Hematopoietic multipotent progenitor cell treated with erythropoietin and hydrocortisone succinate and interleukin-3 and kit ligand, for 6 days (in vitro differentiated cells): ENCODE measurements at regions not wholly inside any gene's neighbourhood (a gene's known extent, or its start where the extent isn't known, plus 50 kb on each side); places are given as distances from the start of the nearest gene placed in this dataset.
A peak's percentile ranks its signal among the peaks of the same experiment; 100 is the strongest.
"Not testable (repeated sequence)": the region's sequence is repeated elsewhere in the genome, so short reads cannot be mapped to it uniquely, and the experiment has no call there.

Source experiments
- DNase-seq: peaks from one replicate; pipeline ENCODE4 v3.0.0-alpha.2; 2015

DNA sequence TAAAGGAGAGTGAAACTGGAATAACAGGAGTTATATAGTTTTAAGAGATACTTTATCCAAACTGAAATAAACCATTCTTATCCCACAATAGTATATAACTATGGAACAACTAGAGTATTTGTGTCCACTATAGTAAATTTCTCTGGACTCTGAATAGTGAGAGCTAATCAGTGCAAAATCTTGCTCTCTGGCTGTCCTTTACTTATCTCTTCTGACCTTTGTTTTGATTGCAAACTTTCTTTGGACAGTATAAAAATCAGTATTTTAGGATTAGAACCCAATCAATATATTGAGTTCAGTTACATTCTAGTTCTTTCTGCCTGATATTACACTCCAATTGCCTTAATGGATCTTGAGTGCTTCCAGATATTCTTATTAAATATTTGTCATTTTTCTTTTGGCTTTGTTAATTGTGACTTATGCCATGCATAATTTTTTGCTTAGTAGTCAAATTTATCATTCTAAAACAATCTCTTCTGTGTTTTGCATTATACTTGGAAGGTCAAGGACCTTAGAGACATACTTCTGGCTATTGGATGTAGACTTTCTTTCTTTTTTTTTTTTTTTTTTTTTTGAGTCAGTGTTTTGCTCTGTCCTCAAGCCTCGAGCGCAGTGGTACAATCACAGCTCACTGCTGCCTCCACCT lies 89.9 kb upstream of the AMN1 start:
- DNase-seq = no peak

DNA sequence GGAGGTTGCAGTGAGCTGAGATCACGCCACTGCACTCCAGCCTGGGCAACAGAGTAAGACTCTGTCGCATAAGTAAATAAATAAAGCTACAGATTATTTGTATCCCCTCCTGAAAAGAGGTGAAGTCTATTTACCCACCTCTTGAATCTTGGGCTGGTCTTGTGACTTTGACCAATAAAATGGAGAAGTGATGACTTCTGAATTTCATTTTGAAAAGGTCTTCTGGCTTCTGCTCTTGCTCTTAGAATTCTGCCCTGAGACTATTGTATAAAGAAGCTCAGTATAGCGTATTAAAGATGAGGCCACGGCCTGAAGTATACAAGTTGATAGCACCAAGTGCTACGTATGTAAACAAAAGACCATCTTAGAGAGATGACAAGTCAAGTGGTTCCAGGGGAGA lies 88.3 kb upstream of the AMN1 start:
- no peak for DNase-seq

DNA sequence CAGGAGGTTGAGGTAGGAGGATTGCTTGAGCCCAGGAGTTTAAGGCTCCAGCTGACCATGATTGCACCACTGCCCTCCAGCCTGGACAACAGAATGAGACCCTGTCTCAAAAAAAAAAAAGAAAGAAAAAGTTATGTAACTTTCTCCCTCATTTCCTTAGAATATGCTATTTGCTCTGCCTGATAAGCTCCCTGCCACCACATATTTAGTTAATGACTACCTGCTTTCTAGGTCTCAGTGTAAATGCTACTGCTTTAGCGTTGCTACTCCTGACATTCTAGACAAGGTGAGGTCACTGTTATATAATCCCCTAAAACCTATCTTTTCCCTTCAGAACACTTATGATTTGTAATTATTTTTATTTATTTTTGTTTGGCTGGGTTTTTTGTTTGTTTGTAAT lies 86.3 kb upstream of the AMN1 start:
- DNase-seq = no peak

DNA sequence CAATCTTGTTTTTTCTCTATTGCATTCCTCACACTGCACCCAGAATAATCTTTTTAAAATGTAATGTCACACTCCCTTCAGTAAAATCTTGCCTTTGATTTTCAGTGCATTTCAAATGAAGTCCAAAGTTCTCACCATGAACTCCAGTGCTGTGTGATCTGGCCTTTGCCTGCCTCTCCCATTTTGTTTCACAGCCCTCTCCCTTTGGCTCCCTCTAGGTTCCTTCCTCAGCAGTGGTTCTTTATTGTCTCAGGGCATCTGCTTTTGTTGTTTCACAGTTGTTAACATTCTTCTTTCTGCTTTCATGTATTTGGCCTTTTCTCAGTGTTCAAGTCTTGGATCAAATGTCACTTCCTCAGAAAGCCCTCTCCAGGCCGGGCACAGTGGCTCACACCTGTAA lies 84.5 kb upstream of the AMN1 start:
- DNase-seq = peak; percentile 29

DNA sequence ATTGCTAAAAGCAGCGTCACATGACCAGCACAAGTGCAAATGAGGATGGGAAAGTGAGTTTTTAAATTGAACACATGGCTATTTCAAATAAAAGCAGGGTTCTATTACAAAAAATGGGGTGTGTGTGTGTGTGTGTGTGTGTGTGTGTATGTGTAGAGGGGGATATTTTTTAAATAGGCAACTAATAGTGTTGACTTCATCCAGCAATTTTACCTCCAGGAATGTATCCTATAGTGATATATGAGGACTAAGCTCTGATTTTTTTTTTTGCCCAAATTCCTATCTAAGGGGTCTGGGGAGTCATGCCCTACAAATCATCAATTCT lies 78.9 kb upstream of the AMN1 start:
- no peak for DNase-seq

DNA sequence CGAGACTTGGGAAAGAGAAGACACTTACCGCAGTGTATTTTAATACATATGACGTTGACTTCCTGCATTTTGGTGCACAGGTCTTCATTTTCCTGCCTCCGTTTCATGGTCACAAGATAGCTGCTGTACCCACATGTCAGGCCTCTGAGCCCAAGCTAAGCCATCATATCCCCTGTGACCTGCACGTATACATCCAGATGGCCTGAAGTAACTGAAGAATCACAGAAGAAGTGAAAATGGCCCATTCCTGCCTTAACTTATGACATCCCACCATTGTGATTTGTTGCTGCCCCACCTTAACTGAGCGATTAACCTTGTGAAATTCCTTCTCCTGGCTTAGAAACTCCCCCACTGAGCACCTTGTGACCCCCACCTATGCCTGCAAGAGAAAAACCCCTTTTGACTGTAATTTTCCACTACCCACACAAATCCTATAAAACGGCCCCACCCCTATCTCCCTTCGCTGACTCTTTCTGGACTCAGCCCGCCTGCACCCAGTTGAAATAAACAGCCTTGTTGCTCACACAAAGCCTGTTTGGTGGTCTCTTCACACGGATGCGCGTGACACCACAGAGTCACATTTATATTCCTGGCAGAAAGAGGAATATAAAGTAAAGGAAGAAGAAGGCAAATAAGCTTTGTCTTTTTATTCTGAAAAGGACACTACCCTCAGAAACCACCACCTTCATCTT lies 78.4 kb upstream of the AMN1 start:
- not testable (repeated sequence) for DNase-seq

DNA sequence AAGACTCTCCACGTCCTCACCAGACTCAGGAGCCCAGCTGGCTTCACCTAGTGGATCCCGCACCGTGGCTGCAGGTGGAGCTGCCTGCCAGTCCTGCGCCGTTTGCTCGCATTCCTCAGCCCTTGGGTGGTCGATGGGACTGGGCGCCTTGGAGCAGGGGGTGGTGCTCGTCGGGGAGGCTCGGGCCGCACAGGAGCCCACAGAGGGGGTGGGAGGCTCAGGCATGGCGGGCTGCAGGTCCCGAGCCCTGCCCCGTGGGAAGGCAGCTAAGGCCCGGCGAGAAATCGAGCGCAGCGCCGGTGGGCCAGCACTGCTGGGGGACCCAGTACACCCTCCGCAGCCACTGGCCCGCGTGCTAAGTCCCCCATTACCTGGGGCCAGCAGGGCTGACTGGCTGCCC lies 76.9 kb upstream of the AMN1 start:
- DNase-seq = not testable (repeated sequence)

DNA sequence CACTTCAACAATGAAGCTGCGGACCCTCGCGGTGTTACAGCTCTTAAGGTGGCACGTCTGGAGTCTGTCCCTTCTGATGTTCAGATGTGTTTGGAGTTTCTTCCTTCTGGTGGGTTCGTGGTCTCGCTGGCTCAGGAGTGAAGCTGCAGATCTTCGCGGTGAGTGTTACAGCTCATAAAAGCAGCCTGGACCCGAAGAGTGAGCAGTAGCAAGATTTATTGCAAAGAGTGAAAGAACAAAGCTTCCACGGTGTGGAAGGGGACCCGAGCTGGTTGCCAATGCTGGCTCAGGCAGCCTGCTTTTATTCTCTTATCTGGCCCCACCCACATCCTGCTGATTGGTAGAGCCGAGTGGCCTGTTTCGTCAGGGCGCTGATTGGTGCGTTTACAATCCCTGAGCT lies 75.9 kb upstream of the AMN1 start:
- not testable (repeated sequence) for DNase-seq

DNA sequence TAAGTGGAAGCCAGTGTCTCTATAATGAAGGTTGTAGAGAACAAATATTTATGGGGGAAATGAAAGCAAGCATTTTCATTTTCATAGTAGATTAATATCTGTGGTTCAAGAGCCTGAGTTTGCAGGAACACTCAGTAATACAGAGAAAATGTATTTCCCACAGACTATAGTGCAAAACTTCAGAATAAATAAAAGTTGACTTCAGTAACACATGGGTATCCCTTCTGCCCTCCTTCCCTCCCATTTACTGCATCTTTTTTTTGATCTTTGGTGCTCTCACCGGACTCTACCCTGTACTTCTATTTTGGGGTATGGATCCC lies 75.3 kb upstream of the AMN1 start:
- DNase-seq = no peak

DNA sequence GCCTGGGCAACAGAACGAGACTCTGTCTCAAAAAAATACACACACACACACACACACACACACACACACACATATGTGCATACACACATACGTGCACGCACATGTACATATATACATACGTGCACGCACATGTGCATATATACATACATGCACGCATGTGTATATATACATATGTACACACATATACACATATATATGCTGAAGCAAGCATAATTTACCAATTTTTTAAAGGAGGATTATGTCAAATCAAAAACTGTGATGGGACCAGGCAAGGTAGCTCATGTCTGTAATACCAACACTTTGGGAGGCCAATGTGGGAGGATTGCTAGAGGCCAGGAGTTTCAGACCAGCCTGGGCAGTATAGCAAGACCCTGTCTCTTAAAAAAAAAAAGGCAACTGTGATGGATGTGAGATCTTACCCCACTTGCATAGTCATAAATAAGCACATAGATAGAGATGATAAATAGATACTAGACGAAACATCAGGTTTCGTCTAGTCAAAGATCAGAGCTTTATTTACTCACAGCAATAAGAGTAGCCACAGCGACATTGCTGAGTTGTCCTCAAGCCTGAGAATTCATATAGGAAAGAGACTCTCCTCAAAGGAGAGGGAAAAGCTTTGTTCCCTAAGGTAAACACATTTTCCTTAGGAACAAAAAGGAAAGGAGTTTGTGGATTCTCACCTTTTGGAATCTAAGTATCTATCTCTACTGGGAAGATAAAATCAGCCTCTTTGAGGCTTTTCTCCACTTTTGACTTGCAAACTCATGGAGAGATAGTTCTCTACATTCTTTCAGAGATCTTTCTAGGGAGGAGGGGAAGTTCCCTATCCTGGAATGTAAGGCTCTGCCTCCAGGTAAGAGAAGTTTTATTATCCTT lies 74.7 kb upstream of the AMN1 start:
- DNase-seq = no peak

DNA sequence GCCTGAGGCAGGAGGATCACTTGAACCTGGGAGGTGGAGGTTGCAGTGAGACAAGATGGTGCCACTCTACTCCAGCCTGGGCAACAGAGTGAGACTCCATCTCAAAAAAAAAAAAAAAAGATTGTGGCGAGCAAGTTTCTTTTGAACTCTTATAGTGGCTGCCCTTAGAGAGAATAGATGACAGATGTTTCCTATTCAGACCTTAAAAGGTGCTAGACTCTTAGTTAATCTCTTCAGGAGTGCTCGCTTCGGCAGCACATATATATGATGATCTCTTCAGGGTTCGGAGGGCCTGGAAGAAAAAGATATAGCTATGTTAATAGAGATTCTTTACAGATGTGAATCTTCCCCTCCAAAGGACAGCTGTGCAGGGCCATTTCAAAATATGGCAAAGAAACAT lies 73.1 kb upstream of the AMN1 start:
- no peak for DNase-seq

DNA sequence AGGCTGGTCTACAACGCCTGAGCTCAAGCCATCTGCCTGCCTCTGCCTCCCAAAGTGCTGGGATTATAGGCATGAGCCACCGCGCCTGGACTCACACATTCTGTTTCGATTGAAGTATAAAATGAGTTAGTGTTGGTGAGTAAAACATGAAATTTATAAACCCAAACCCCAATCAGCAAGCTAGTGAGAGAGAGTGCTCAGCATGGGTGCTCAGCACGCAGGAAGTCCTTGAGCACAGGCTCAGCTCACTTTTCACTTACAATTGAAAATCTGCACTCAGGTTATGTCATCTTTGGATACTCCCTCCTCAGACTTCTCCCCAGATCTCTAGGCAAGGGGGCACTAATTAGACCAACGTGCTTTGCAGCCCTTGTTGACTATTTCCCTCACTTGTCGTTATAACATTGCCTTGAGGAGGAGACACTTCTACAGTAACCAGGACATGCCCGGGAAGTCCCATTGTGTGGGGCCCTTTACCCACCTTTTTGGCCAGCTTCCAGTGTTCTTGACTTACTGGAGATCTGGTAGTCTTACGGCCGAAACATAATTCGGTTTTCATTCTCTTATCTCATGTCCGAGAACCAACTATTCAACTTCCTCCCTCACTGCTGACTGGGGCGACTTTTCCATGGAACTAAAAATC lies 68.5 kb upstream of the AMN1 start:
- DNase-seq = no peak

DNA sequence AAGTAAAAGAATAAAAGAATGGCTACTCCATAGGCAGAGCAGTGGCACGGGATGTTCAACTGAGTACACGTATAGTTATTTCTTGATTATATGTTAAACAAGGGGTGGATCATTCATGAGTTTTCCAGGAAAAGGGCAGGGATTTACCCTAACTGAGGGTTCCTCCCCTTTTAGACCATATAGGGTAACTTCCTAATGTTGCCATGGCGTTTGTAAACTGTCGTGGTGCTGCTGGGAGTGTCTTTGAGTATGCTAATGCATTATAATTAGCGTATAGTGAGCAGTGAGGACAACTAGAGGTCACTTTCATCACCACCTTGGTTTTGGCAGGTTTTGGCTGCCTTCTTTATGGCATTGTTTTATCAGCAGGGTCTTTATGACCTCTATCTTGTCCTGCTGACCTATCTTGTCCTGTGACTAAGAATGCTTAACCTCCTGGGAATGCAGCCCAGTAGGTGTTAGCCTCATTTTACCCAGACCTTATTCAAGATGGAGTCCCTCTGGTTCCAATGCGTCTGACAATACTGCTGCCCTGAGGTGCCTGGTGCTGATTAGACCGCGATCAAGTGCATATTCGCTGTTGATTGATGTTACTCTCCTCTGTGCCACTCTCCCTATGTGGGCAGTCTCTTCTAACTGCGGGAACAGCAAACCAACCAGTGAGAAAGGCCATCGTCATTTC lies 67.6 kb upstream of the AMN1 start:
- DNase-seq = no peak

DNA sequence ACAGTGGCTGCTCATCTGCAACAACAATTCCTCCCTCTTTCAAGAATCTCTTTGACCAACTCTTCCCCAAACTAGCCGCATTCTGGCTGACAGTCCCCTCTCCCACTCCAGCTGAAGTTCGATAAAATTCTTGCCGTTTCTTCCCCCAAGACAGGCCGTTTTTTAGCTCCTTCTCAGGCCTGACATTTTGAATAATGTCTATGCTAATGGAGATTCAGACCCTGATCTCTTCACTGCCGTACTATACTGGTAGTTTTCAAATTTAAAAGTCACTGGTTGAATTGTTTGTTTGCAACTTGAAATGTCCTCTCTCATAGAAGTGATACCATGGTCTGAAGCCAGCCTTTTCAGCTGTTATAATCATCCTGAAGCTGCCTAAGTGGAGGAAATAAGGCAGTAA lies 65.9 kb upstream of the AMN1 start:
- DNase-seq = no peak

DNA sequence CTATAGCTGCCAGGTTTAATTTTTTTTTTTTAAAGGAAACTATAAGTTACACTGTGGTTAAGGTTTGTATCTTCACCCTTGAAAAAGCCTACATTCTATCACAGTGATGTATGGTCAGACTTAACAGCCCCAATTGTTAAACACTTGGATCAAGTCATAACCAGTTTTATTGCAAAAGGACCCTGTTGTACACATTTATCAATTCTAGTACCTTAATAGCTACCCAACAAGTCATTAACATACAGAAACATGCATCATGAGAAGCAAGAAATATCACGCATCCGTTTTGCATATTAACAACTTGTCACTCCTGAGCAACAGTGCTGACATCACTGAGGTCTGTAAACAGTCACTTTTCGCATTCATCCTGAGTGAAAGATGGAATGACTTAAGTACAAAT lies 62.4 kb upstream of the AMN1 start:
- not testable (repeated sequence) for DNase-seq

DNA sequence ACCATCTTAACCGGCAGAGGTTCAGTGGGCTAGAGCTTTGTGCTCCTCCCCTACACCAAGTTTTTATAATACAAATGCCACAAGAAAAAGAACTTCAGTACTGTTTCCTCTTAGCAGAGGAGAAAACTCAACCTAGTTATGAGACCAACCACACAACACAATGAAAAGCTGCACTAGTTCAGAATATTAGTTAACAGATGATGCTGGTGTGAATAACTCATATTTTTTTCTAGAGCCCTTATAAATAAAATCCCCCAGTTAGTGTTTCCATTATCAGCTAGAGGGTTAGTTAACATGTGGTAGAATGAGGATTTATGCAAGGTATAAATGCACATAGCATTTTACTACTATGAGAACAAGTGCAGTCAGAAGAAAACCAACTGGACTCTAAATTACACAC lies 61.9 kb upstream of the AMN1 start:
- DNase-seq = no peak

DNA sequence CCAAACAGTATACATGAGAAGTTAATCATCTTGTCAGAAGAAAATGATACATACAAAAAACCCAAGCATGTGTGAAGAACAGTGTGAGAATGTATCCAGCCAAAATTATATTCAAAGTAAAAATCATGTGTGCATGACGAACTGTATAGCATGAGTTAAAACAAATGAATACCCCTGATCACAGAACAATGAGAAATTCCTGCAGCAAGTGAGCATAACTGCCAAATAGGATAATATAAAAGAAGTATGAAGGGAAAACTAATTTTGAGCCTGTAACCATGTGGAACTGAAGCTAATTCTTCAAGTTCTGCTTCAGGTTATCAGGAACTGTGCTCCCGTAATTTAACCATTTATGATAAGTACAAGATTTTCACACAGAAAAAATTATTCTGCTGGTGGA lies 56.5 kb upstream of the AMN1 start:
- DNase-seq = no peak

DNA sequence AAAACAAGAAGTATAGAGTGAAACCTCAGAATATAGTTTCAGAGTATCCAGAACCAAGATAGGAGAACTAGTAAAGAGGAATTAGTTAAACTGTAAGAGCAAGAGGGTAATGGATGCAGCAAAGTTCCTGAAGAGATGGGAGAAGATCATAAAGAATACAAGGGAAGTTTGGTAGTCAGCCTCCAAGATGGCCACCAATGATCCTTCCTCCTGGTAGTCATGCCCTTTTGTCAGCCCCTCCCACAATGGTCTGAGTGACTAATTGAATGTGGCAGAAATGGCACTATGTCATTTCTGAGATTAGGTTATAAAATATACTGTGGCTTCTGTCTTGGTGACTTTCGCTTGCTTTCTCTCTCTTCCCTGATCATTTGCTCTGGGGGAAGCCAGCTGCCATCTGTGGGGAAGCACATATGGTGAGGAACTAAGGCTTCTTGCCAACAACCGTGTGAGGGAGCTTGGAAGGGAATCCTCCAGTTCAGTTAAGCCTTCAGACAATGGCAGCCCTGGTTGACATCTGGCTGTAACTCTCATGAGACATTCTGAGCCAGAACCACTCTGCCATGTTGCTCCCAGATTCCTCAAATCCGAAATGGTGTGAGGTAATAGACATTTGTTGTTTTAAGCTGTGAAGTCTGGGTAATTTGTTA lies 55.3 kb upstream of the AMN1 start:
- DNase-seq = no peak

DNA sequence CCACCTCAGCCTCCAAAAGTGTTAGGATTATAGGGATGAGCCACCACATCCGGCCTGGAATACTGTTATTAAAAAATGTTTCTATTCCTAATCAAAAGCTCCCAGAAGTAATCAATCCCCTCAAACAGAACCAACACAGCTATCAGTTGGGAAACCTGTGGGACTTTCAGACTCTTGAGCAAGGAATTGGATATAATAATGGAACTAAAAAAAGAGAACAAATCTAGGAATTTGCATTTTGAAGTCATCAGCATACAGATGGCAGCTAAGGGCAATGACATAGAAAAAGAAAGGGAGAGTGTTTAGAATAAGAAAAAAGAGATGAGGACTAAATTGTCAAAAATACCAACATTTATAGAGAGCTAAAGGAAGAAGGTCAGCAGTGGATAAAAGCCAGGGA lies 54.7 kb upstream of the AMN1 start:
- DNase-seq = no peak

DNA sequence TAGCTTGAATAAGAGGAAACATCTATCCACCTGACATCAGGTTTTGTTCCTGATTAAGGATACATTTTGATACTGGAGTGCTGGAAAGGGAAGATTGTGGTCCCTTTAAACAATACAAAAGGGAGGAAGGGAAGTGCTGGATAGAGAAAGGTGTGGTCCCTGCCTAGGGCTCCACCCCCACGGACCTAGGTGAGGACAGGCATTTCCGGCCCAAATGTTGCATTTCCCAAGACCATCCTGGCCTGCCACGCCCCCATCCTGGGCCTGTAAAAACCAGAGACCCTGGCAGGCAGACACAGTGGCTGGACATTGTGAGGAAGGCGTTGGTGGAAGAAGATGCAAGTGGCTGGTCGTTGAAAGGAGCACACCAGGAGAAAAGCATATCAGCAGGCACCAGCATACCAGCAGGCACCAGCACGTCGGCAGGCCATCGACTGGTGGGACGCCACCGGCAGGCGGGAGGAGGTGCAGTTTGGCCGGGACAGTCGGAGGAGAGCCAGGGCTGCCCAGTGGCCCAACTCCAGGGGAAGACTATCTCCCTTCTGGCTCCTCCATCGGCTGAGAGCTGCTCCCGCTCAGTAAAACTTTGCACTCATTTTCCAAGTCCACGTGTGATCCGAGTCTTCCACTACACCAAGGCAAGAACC lies 53.2 kb upstream of the AMN1 start:
- DNase-seq = no peak

DNA sequence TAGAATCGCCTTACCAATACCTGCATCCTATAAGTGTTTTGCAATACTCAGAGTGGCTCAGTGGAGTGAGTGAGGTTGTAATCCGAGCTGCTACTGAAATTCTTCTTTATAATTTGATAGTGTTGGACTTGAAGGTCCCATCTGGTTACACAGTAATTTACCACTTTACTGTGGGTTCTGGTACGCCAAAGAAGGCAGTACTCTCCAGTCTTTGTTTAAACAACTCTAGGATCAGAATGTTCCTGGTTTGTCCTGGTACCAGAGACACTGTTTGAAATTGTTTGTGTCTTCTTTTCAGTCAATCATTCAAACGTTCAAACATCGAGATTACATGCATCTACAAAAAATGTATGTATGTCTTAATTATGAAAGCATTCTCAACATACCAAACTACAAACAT lies 51.3 kb upstream of the AMN1 start:
- no peak for DNase-seq

DNA sequence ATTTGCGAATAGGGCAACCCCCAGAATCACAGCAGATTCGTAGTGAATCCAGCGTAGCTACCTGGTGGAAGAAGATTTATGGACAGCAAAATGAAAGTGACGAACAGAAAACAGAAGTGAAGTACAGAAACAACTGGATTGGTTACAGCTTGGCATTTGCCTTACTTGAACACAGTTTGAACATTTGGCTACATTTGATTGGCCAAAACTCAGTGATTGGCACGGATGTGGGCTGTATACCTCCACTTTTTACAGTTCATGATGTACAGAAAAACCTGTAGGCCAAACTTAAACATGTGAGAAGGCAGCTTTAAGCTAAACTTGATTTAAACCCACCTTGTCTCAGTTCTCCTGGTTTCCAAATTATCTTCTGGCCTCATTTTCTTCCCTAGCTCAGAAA lies 49.9 kb upstream of the AMN1 start:
- no peak for DNase-seq
